Liver (tissue), 3 donors: ENCODE measurements at regions not wholly inside any gene's neighbourhood (a gene's known extent, or its start where the extent isn't known, plus 50 kb on each side); places are given as distances from the start of the nearest gene placed in this dataset.

ENCODE experiments used
- ATF3 ChIP-seq: IDR thresholded peaks from 2 replicates; pipeline ENCODE4 v1.6.1; 2016; ENCODE audit warnings: antibody characterized with exemption
- FOXA2 ChIP-seq: IDR thresholded peaks from 2 replicates; pipeline ENCODE4 v1.6.1; 2016; ENCODE audit warnings: antibody characterized with exemption
- GABPA ChIP-seq, 2 donors: IDR thresholded peaks in 1 of 2; conservative IDR thresholded peaks in 1 of 2; 2 replicates each; pipeline ENCODE4 v1.6.1; 2016; ENCODE audit warnings: antibody characterized with exemption in 2 of 2, mild to moderate bottlenecking in 1 of 2, moderate library complexity in 1 of 2
- JUND ChIP-seq, 2 donors: IDR thresholded peaks; 2 replicates each; pipeline ENCODE4 v1.6.1; 2016; ENCODE audit warnings: antibody characterized with exemption in 2 of 2
- MAX ChIP-seq: IDR thresholded peaks from 2 replicates; pipeline ENCODE4 v1.6.1; 2016; ENCODE audit warnings: antibody characterized with exemption
- RAD21 ChIP-seq, 2 donors: IDR thresholded peaks; 2 replicates each; pipeline ENCODE4 v1.6.1; 2016; ENCODE audit warnings: antibody characterized with exemption in 2 of 2, mild to moderate bottlenecking in 2 of 2
- REST ChIP-seq: IDR thresholded peaks from 2 replicates; pipeline ENCODE4 v1.6.1; 2016; ENCODE audit warnings: antibody characterized with exemption, mild to moderate bottlenecking
- SP1 ChIP-seq: IDR thresholded peaks from 2 replicates; pipeline ENCODE4 v1.6.1; 2018; ENCODE audit warnings: antibody characterized with exemption, mild to moderate bottlenecking
- TAF1 ChIP-seq: conservative IDR thresholded peaks from 2 replicates; pipeline ENCODE4 v1.6.1; 2016; ENCODE audit warnings: antibody characterized with exemption, mild to moderate bottlenecking
- YY1 ChIP-seq: IDR thresholded peaks from 2 replicates; pipeline ENCODE4 v1.6.1; 2016; ENCODE audit warnings: antibody characterized with exemption, mild to moderate bottlenecking
- TF ChIP-seq, protein P1 (sequence below): fragments of 150-350 bp; IDR thresholded peaks from 2 replicates; pipeline ENCODE4 v1.5.1; 2017; ENCODE audit warnings: improper control_type of control experiment, low read depth, low read length; ENCODE audit not compliant: missing input control
- donor health status: healthy.
- donor health status: healthy.

- TF ChIP-seq, protein P1, sequence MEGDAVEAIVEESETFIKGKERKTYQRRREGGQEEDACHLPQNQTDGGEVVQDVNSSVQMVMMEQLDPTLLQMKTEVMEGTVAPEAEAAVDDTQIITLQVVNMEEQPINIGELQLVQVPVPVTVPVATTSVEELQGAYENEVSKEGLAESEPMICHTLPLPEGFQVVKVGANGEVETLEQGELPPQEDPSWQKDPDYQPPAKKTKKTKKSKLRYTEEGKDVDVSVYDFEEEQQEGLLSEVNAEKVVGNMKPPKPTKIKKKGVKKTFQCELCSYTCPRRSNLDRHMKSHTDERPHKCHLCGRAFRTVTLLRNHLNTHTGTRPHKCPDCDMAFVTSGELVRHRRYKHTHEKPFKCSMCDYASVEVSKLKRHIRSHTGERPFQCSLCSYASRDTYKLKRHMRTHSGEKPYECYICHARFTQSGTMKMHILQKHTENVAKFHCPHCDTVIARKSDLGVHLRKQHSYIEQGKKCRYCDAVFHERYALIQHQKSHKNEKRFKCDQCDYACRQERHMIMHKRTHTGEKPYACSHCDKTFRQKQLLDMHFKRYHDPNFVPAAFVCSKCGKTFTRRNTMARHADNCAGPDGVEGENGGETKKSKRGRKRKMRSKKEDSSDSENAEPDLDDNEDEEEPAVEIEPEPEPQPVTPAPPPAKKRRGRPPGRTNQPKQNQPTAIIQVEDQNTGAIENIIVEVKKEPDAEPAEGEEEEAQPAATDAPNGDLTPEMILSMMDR: no peak
- TF ChIP-seq ATF3 (no peak), SP1 (no peak), GABPA (IDR thresholded peaks at IDR 0.05 in 1 of 2, conservative IDR thresholded peaks at IDR 0.05 in 1 of 2) (no peak), JUND (IDR thresholded peaks at IDR 0.05) (no peak), RAD21 (IDR thresholded peaks at IDR 0.05) (no peak), YY1 (no peak), FOXA2 (no peak), TAF1 (no peak), MAX (no peak), REST (no peak)
These were observed 356.1 kb downstream of the CBLN4 start for GRCh38 chr20:55649254-55649653.
